ENCODE measurements at regions not wholly inside any gene's neighbourhood (a gene's known extent, or its start where the extent isn't known, plus 50 kb on each side); places are given as distances from the start of the nearest gene placed in this dataset.

DNA sequence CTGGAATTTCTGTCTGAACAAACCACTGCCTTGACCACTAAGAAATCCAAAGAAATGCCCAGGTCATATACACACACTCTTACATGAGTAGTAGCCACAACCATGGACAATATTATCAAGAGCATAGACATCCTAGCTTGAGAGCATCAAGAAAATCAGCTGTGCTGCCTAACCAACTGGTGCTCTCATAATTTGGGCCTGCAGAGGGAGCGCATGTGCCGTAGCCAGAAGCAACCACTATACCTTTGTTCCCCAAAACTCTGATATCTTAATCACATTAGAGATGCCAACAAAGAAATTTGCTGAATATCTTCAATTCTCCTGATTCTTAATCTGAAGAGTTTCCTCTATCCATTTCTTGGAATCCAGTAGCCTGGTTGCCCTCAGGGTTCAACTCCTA is 163.6 kb downstream of the ZNF674 start:
- Histone ChIP-seq H3K27ac (ENCODE audit: insufficient read depth, low read length) (no peak overlapping the region), H2AK9ac (replicated peaks; ENCODE audit: low read depth, low read length, poor library complexity) (no peak overlapping the region), H3K18ac (ENCODE audit: low read depth, low read length) (no peak overlapping the region), H3K9me3 (ENCODE audit: control insufficient read depth, insufficient read depth, low read length) (no peaks in the 10 kb centered on the region), H3K36me3 (ENCODE audit: control insufficient read depth, insufficient read depth, low read length) (no peaks in the 10 kb centered on the region), H3K4me2 (ENCODE audit: low read depth, low read length) (no peak overlapping the region), H3K9me1 (ENCODE audit: insufficient read depth, low read length) (no peaks in the 10 kb centered on the region), H3K14ac (replicated peaks; ENCODE audit: low read depth, low read length) (no peak overlapping the region), H4K5ac (ENCODE audit: low read depth, low read length) (no peak overlapping the region), H3K56ac (ENCODE audit: extremely low read depth, insufficient read depth, low read length) (no peak overlapping the region), H2BK5ac (ENCODE audit: low read depth, low read length, poor library complexity, severe bottlenecking) (no peak overlapping the region), H3K23ac (ENCODE audit: low read depth, low read length) (no peak overlapping the region), H4K8ac (ENCODE audit: low read depth in 2 of 2, low read length in 2 of 2) (no peak overlapping the region), H3K4me3 (ENCODE audit: insufficient read depth, low read depth, low read length) (no peak overlapping the region), H4K20me1 (ENCODE audit: insufficient read depth, low read length) (no peaks in the 10 kb centered on the region), H2AK5ac (ENCODE audit: low read depth, low read length) (no peak overlapping the region), H2BK20ac (ENCODE audit: low read depth, low read length) (no peak overlapping the region), H2AFZ (replicated peaks; ENCODE audit: low read length, poor library complexity) (no peak overlapping the region), H3K79me1 (ENCODE audit: low read depth in 1 of 2, low read length in 2 of 2) (no peaks in the 10 kb centered on the region), H3K27me3 (ENCODE audit: control insufficient read depth, insufficient read depth, low read length) (no peaks in the 10 kb centered on the region), H2BK120ac (ENCODE audit: low read depth, low read length) (no peak overlapping the region), H3K4ac (ENCODE audit: low read depth, low read length) (no peak overlapping the region), H3K9ac (ENCODE audit: low read depth, low read length) (no peak overlapping the region), H4K91ac (ENCODE audit: insufficient read depth, low read depth, low read length) (no peak overlapping the region), H3K4me1 (ENCODE audit: control insufficient read depth, insufficient read depth, low read length) (no peaks in the 10 kb centered on the region), H2BK15ac (ENCODE audit: low read depth, low read length) (no peak overlapping the region)
- intact Hi-C loops (cut with micrococcal nuclease): no loop called here
- no CpG with 5 or more reads among the region's 2 CpGs for WGBS, 2 experiments (ENCODE audit: extremely low coverage in 2 of 2, insufficient read length in 1 of 2)
- TF ChIP-seq RFX5 (IDR thresholded peaks at IDR 0.05; ENCODE audit: low read depth, low read length): no peak
- TF ChIP-seq BHLHE40 (IDR thresholded peaks at IDR 0.05; ENCODE audit: low read depth, low read length): no peak
- peak; percentile 31; the same call in 1 of the 2 replicates for TF ChIP-seq RAD21 (IDR thresholded peaks at IDR 0.05; ENCODE audit: low read length)
- no peak for TF ChIP-seq MAZ (IDR thresholded peaks at IDR 0.05; ENCODE audit: borderline replicate concordance, low read depth, low read length)
- TF ChIP-seq, protein P1, sequence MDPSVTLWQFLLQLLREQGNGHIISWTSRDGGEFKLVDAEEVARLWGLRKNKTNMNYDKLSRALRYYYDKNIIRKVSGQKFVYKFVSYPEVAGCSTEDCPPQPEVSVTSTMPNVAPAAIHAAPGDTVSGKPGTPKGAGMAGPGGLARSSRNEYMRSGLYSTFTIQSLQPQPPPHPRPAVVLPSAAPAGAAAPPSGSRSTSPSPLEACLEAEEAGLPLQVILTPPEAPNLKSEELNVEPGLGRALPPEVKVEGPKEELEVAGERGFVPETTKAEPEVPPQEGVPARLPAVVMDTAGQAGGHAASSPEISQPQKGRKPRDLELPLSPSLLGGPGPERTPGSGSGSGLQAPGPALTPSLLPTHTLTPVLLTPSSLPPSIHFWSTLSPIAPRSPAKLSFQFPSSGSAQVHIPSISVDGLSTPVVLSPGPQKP (IDR thresholded peaks at IDR 0.05; ENCODE audit: borderline replicate concordance, low read depth, low read length): no peak
- TF ChIP-seq, protein P2, sequence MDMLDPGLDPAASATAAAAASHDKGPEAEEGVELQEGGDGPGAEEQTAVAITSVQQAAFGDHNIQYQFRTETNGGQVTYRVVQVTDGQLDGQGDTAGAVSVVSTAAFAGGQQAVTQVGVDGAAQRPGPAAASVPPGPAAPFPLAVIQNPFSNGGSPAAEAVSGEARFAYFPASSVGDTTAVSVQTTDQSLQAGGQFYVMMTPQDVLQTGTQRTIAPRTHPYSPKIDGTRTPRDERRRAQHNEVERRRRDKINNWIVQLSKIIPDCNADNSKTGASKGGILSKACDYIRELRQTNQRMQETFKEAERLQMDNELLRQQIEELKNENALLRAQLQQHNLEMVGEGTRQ (IDR thresholded peaks at IDR 0.05; ENCODE audit: low read depth, low read length): no peak
- no peak for TF ChIP-seq CEBPB (IDR thresholded peaks at IDR 0.05; ENCODE audit: low read depth, low read length)
- TF ChIP-seq FOS (IDR thresholded peaks at IDR 0.05; ENCODE audit: low read depth, low read length): no peak
- TF ChIP-seq RCOR1 (IDR thresholded peaks at IDR 0.05; ENCODE audit: insufficient replicate concordance, low read length): no peak
- no peak for TF ChIP-seq POLR2A (IDR thresholded peaks at IDR 0.05; ENCODE audit: low read depth, low read length)
- TF ChIP-seq NFE2L2 (IDR thresholded peaks at IDR 0.05; ENCODE audit: low read depth, low read length): no peak
- 0 out of 2 replicates have a peak, but pooled peaks have one; percentile 14 for TF ChIP-seq SMC3 (IDR thresholded peaks at IDR 0.05; ENCODE audit: low read depth, low read length)
- TF ChIP-seq, protein P3, sequence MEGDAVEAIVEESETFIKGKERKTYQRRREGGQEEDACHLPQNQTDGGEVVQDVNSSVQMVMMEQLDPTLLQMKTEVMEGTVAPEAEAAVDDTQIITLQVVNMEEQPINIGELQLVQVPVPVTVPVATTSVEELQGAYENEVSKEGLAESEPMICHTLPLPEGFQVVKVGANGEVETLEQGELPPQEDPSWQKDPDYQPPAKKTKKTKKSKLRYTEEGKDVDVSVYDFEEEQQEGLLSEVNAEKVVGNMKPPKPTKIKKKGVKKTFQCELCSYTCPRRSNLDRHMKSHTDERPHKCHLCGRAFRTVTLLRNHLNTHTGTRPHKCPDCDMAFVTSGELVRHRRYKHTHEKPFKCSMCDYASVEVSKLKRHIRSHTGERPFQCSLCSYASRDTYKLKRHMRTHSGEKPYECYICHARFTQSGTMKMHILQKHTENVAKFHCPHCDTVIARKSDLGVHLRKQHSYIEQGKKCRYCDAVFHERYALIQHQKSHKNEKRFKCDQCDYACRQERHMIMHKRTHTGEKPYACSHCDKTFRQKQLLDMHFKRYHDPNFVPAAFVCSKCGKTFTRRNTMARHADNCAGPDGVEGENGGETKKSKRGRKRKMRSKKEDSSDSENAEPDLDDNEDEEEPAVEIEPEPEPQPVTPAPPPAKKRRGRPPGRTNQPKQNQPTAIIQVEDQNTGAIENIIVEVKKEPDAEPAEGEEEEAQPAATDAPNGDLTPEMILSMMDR (conservative IDR thresholded peaks at IDR 0.05; ENCODE audit: low read depth, low read length): peak; percentile 40
- TF ChIP-seq MXI1 (IDR thresholded peaks at IDR 0.05; ENCODE audit: borderline replicate concordance, low read depth, low read length): no peak
- no TSS peak for BruUV-seq (replicated peaks)
- DNase-seq: peak; percentile 17
- POLR2A ChIA-PET (ENCODE audit: unreplicated experiment): no interaction called here
- peak; percentile 61 for ATAC-seq (ENCODE audit: low read depth)
- in situ Hi-C loops (cut with MboI; ENCODE audit: low sequenced_read_pairs): loop anchor here (10.0 kb wide), 1 partner anchor 537 kb away; no protein-coding TSS in a partner anchor
- CTCF ChIA-PET: interaction anchor here (0.6 to 1.3 kb wide), 4 partner anchors 10 to 26 kb away, joined by 3 to 7 read pairs (median 4); no protein-coding TSS in a partner anchor
- dilution Hi-C loops (cut with HindIII; ENCODE audit: low sequenced_read_pairs, unreplicated experiment): no loop called here

Measured in IMR-90 (cell line).